ENCODE measurements at regions not wholly inside any gene's neighbourhood (a gene's known extent, or its start where the extent isn't known, plus 50 kb on each side); places are given as distances from the start of the nearest gene placed in this dataset.

DNA sequence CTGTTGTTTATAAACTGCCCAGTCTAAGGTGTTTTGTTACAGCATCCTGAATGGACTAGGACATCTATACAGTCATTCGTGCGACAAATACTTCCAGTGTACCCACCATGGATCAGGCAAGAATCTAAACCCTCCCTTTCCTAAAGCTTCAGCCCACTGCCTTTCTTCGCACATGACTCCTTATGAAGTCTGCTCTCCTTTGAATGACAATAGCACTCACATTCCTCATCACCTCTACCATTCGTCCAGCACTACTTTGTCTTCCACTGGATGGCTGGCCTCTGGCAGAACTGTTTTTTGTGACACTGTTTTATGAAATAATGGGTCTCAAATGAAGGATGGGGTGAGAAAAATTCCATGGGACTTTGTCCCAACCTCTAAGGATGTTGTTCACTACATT is 89.8 kb upstream of the LIN7C start:
- 80 to 95% (median 83%) methylated on average over 4 of the region's 4 CpGs for WGBS, 3 donors
- no peak overlapping the region for H3K27ac ChIP-seq
- no peak for ATAC-seq
- intact Hi-C loops (cut with DNase I), result no loop called here
- no peak for DNase-seq
- H3K27me3 ChIP-seq (ENCODE audit: insufficient read depth in 3 of 3, low read length in 2 of 3), result no peaks in the 10 kb centered on the region
- no peaks in the 10 kb centered on the region for H3K9me3 ChIP-seq
- H3K4me1 ChIP-seq, result no peaks in the 10 kb centered on the region
- H3K4me3 ChIP-seq, result no peak overlapping the region
- no peaks in the 10 kb centered on the region for H3K36me3 ChIP-seq (ENCODE audit: insufficient read depth in 1 of 2, low read depth in 1 of 2)
- TF ChIP-seq, protein P1, sequence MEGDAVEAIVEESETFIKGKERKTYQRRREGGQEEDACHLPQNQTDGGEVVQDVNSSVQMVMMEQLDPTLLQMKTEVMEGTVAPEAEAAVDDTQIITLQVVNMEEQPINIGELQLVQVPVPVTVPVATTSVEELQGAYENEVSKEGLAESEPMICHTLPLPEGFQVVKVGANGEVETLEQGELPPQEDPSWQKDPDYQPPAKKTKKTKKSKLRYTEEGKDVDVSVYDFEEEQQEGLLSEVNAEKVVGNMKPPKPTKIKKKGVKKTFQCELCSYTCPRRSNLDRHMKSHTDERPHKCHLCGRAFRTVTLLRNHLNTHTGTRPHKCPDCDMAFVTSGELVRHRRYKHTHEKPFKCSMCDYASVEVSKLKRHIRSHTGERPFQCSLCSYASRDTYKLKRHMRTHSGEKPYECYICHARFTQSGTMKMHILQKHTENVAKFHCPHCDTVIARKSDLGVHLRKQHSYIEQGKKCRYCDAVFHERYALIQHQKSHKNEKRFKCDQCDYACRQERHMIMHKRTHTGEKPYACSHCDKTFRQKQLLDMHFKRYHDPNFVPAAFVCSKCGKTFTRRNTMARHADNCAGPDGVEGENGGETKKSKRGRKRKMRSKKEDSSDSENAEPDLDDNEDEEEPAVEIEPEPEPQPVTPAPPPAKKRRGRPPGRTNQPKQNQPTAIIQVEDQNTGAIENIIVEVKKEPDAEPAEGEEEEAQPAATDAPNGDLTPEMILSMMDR (IDR thresholded peaks at IDR 0.05), result no peak

DNA sequence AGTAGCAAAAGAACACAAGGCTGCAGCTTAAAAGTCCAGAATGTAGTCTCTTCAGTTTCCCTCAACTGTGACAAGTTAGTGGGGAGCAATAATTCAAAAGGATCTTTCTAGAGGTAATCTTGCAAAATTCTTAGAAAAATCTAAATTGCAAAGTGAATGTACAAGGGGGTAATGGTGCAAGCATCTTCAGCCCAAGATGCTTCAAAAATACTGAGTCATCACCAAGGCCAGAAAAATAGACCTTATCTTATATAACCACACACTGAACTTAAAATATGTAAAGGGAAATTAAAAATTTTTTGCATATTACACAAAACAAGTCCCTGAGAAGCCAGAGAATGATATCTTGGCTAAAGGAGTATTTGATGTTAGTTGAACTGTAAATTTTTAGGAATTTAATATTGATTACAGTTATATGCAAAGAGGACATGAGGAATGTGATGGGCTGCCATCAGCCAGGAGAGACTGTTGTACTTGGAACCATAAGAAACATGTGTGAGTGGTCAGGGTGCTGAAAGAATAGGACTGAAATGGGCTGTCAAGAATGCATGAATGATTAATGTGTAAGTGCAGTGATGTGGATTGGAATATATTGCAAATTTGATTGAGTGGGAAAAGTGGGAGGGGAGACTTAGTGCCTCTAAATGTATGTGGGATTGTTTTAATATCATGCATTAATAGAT is 85.7 kb upstream of the LIN7C start:
- ATAC-seq, result no peak
- no peak overlapping the region for H3K4me3 ChIP-seq
- intact Hi-C loops (cut with DNase I), result no loop called here
- TF ChIP-seq, protein P1 (IDR thresholded peaks at IDR 0.05), result no peak
- no peaks in the 10 kb centered on the region for H3K36me3 ChIP-seq (ENCODE audit: insufficient read depth in 1 of 2, low read depth in 1 of 2)
- H3K27ac ChIP-seq, result no peak overlapping the region
- no peaks in the 10 kb centered on the region for H3K4me1 ChIP-seq
- DNase-seq, result no peak
- H3K27me3 ChIP-seq (ENCODE audit: insufficient read depth in 3 of 3, low read length in 2 of 3), result no peaks in the 10 kb centered on the region
- no peaks in the 10 kb centered on the region for H3K9me3 ChIP-seq

DNA sequence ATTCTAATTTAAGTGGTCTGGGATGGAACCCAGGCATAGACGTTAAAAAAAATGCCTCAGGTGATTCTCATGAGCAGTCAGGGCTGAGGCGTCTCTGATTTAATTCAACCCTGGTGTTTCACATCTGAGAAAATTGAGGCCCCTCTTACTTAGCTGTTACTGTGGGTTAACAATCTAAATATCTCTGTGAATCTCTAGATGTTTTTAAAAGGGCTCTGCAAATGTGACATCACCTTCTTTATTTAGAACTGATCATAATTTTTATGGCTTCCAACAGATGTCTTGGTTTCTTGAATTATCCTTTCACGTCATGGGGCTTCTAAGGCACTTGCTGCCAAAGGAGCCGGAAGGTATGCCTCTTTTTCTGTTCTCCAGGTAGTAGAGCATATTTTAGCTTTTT is 76.1 kb upstream of the LIN7C start:
- no peaks in the 10 kb centered on the region for H3K27me3 ChIP-seq (ENCODE audit: insufficient read depth in 3 of 3, low read length in 2 of 3)
- H3K9me3 ChIP-seq, result no peaks in the 10 kb centered on the region
- DNase-seq, result no peak
- H3K27ac ChIP-seq, result no peak overlapping the region
- no peaks in the 10 kb centered on the region for H3K4me1 ChIP-seq
- intact Hi-C loops (cut with DNase I), result no loop called here
- TF ChIP-seq, protein P1 (IDR thresholded peaks at IDR 0.05), result no peak
- WGBS, 3 donors, result 42 to 54% (median 47%) methylated on average over 4 of the region's 4 CpGs
- H3K36me3 ChIP-seq (ENCODE audit: insufficient read depth in 1 of 2, low read depth in 1 of 2), result no peaks in the 10 kb centered on the region
- H3K4me3 ChIP-seq, result no peak overlapping the region
- peak in 1 of 4 donors; percentile 40 for ATAC-seq

DNA sequence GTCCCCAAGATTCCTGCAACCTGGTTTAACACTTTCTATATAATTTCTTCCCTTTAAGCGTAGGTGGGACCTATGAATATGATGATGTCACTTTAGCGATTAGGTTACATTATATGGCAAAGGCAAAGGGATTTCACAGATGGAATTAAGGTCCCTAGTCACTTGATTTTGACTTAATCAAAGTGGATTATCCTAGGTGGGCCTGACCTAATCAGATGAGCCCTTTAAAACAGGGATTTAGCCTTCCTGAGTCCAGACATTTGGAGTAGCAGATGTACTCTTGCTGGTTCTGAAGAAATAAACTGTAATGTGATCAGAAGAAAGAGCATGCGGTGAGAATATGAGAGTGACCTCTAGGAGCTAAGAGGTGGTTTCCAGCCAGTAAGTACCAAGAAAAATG is 67.8 kb upstream of the LIN7C start:
- Histone ChIP-seq H3K4me1 (no peaks in the 10 kb centered on the region), H3K4me3 (no peak overlapping the region), H3K27me3 (ENCODE audit: insufficient read depth in 3 of 3, low read length in 2 of 3) (no peaks in the 10 kb centered on the region), H3K9me3 (no peaks in the 10 kb centered on the region), H3K36me3 (ENCODE audit: insufficient read depth in 1 of 2, low read depth in 1 of 2) (no peaks in the 10 kb centered on the region), H3K27ac (no peak overlapping the region)
- 96 to 97% (median 96%) methylated on average over 3 of the region's 3 CpGs for WGBS, 3 donors
- DNase-seq (no peak), ATAC-seq (no peak)
- intact Hi-C loops (cut with DNase I), result no loop called here
- TF ChIP-seq, protein P1 (IDR thresholded peaks at IDR 0.05), result no peak

DNA sequence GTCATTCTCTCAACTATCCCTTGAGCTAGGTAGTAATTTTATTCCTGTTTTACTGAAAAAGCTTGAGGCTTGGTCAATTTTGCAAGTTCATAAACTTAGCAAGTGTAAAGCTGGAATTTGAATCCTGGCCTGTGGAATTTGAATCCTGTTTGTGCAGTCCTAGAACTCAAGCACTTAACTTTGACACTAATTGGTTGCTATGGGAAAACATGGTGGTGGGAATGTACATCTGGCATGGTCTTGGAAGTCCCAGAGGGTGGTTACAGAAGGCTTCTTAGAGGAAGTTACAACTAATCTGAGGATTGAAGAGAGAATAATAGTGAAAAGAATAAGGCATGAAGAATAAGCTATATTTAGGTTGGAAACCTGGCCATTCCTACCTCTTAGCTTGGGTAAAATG is 66.5 kb upstream of the LIN7C start:
- no peak overlapping the region for H3K27ac ChIP-seq
- no peaks in the 10 kb centered on the region for H3K27me3 ChIP-seq (ENCODE audit: insufficient read depth in 3 of 3, low read length in 2 of 3)
- H3K4me1 ChIP-seq, result no peaks in the 10 kb centered on the region
- intact Hi-C loops (cut with DNase I), result no loop called here
- no peaks in the 10 kb centered on the region for H3K9me3 ChIP-seq
- DNase-seq, result no peak
- H3K36me3 ChIP-seq (ENCODE audit: insufficient read depth in 1 of 2, low read depth in 1 of 2), result no peaks in the 10 kb centered on the region
- TF ChIP-seq, protein P1 (IDR thresholded peaks at IDR 0.05), result no peak
- no peak overlapping the region for H3K4me3 ChIP-seq
- no peak for ATAC-seq
